OCI-LY1 (cell line): ENCODE measurements at regions not wholly inside any gene's neighbourhood (a gene's known extent, or its start where the extent isn't known, plus 50 kb on each side); places are given as distances from the start of the nearest gene placed in this dataset.

Experiments used
- CTCF ChIP-seq: fragments of 200-600 bp; sonication (generic), shearing (Covaris generic); IDR thresholded peaks from 2 replicates; pipeline ENCODE4 v1.5.1; 2017; ENCODE audit warnings: mild to moderate bottlenecking, antibody characterized with exemption, low read length, moderate library complexity, mixed read lengths
- EZH2 ChIP-seq: fragments of 200-600 bp; sonication (generic), shearing (Covaris generic); IDR thresholded peaks from 2 replicates; pipeline ENCODE4 v1.8.0; 2017; ENCODE audit warnings: borderline replicate concordance, mixed run types, mild to moderate bottlenecking, antibody characterized with exemption, low read length, moderate library complexity, mixed read lengths

- no peak for TF ChIP-seq CTCF
- TF ChIP-seq EZH2, result no peak
These were observed 249.5 kb downstream of the ADGRG6 start for GRCh38 chr6:142551274-142551811.
